HCT116 (cell line): ENCODE measurements at regions not wholly inside any gene's neighbourhood (a gene's known extent, or its start where the extent isn't known, plus 50 kb on each side); places are given as distances from the start of the nearest gene placed in this dataset.

Source experiments
- ATAC-seq: fragments of 200-7000 bp; cut with Tn5 transposase; 2 replicates; pipeline ENCODE4 v1.9.1; 2020; ENCODE audit warnings: mild to moderate bottlenecking, moderate library complexity
- BruUV-seq: library from RNA; stranded (reverse); fragments of 400-500 nt; replicated peaks from 2 replicates; lab custom pipeline; 2021; lab: Mats Ljungman, UMichigan
- CTCF ChIA-PET: fragments of 300-600 bp; sonication (Branson Sonifier 250); formaldehyde crosslinking; loops from one replicate; lab custom pipeline; 2021; ENCODE audit warnings: antibody characterized with exemption; lab: Charles Lee
- POLR2A ChIA-PET: fragments of 300-600, 350-600 bp; sonication (Branson Sonifier 250); formaldehyde crosslinking; loops from one replicate; lab custom pipeline; 2021; ENCODE audit warnings: antibody characterized with exemption; lab: Charles Lee
- RAD21 ChIA-PET, 2 experiments: fragments of 300-600 bp; sonication (Branson Sonifier 250); formaldehyde crosslinking; loops; one replicate each; lab custom pipeline; 2023; ENCODE audit warnings: low total read pairs in 2 of 2; ENCODE audit not compliant: uncharacterized antibody in 2 of 2, unreplicated experiment in 2 of 2, low non-redundant PET in 1 of 2; lab: Charles Lee
- DNase-seq: peaks from one replicate; pipeline ENCODE4 v3.0.0-alpha.2; 2010; ENCODE audit warnings: low read depth, low spot score
- H2AFZ ChIP-seq: fragments of 200-600 bp; shearing (Covaris generic), sonication (generic); 2 replicates; pipeline ENCODE4 v1.6.1; 2017; ENCODE audit warnings: low read depth, mixed run types, mixed read lengths, antibody characterized with exemption, low read length; ENCODE audit not compliant: poor library complexity, severe bottlenecking
- H3K27ac ChIP-seq: 2 replicates; pipeline ENCODE4 v1.5.1; 2012; ENCODE audit warnings: low read depth, low read length
- H3K27me3 ChIP-seq: fragments of 200-600 bp; sonication (generic); 2 replicates; pipeline ENCODE4 v1.6.1; 2016; ENCODE audit warnings: mixed run types, low read length, mixed read lengths; ENCODE audit not compliant: insufficient read depth
- H3K36me3 ChIP-seq, 2 experiments: fragments of 200-500 bp in 1 of 2; fragments of 200-600 bp in 1 of 2; sonication (Bioruptor generic) in 1 of 2; sonication (generic) in 1 of 2; 2 replicates each; pipeline versions ENCODE4 v1.5.1 to v1.6.1; 2014 to 2016; ENCODE audit warnings: low read length in 2 of 2, inconsistent platforms in 1 of 2, mixed read lengths in 1 of 2, mixed run types in 1 of 2; ENCODE audit not compliant: insufficient read depth in 2 of 2, control insufficient read depth in 1 of 2
- H3K4me1 ChIP-seq, 2 experiments: fragments of 200-600 bp in 1 of 2; sonication (generic) in 1 of 2; 2 replicates each; pipeline versions ENCODE4 v1.5.1 to v1.6.1; 2012 to 2017; ENCODE audit warnings: low read length in 2 of 2, inconsistent platforms in 1 of 2, mild to moderate bottlenecking in 1 of 2, mixed read lengths in 1 of 2, mixed run types in 1 of 2, moderate library complexity in 1 of 2; ENCODE audit not compliant: insufficient read depth in 2 of 2, control insufficient read depth in 1 of 2
- H3K4me2 ChIP-seq: fragments of 200-600 bp; sonication (generic); 2 replicates; pipeline ENCODE4 v1.6.1; 2017; ENCODE audit warnings: mixed run types, low read length, mixed read lengths
- H3K4me3 ChIP-seq, 2 experiments: fragments of 200-600 bp in 1 of 2; sonication (generic) in 1 of 2; replicated peaks in 1 of 2; 2 replicates each; pipeline ENCODE4 v1.5.1; 2011 to 2016; ENCODE audit warnings: low read length in 2 of 2, control low read depth in 1 of 2, low read depth in 1 of 2, mild to moderate bottlenecking in 1 of 2, mixed read lengths in 1 of 2, mixed run types in 1 of 2
- H3K79me2 ChIP-seq: fragments of 200-600 bp; sonication (generic); 2 replicates; pipeline ENCODE4 v1.6.1; 2017; ENCODE audit warnings: mild to moderate bottlenecking, mixed run types, low read length, moderate library complexity, mixed read lengths; ENCODE audit not compliant: insufficient read depth
- H3K9ac ChIP-seq: fragments of 200-600 bp; sonication (generic); 2 replicates; pipeline ENCODE4 v1.6.1; 2016; ENCODE audit warnings: low read length, mixed read lengths
- H3K9me2 ChIP-seq: fragments of 200-600 bp; sonication (generic), shearing (Covaris generic); 2 replicates; pipeline ENCODE4 v1.6.1; 2017; ENCODE audit warnings: mixed run types, mild to moderate bottlenecking, moderate library complexity; ENCODE audit not compliant: insufficient read depth
- H3K9me3 ChIP-seq, 2 experiments: fragments of 200-500 bp in 1 of 2; fragments of 200-600 bp in 1 of 2; sonication (Bioruptor generic) in 1 of 2; sonication (generic) in 1 of 2; 2 replicates each; pipeline ENCODE4 v1.6.1; 2014 to 2017; ENCODE audit warnings: low read length in 2 of 2, mixed read lengths in 2 of 2, inconsistent platforms in 1 of 2, low read depth in 1 of 2, mild to moderate bottlenecking in 1 of 2, mixed run types in 1 of 2, moderate library complexity in 1 of 2; ENCODE audit not compliant: control insufficient read depth in 1 of 2, insufficient read depth in 1 of 2
- H4K20me1 ChIP-seq: fragments of 200-600 bp; sonication (generic), shearing (Covaris generic); 2 replicates; pipeline ENCODE4 v1.6.1; 2017; ENCODE audit warnings: mixed run types, mild to moderate bottlenecking, moderate library complexity; ENCODE audit not compliant: insufficient read depth
- CBX3 ChIP-seq: IDR thresholded peaks from 2 replicates; pipeline ENCODE4 v1.6.1; 2012; ENCODE audit warnings: low read depth
- EGR1 ChIP-seq: IDR thresholded peaks from 2 replicates; pipeline ENCODE4 v1.6.1; 2012; ENCODE audit warnings: low read depth
- EZH2phosphoT487 ChIP-seq: fragments of 200-600 bp; IDR thresholded peaks from 2 replicates; pipeline ENCODE4 v1.6.1; 2018; ENCODE audit warnings: antibody characterized with exemption, borderline replicate concordance
- JUND ChIP-seq: IDR thresholded peaks from 2 replicates; pipeline ENCODE4 v1.6.1; 2012
- POLR2A ChIP-seq: IDR thresholded peaks from 2 replicates; pipeline ENCODE4 v1.7.0; 2011; ENCODE audit warnings: borderline replicate concordance; ENCODE audit not compliant: insufficient read depth, insufficient read length; ENCODE audit errors: extremely low read depth
- POLR2AphosphoS5 ChIP-seq: IDR thresholded peaks from 2 replicates; pipeline ENCODE4 v1.6.1; 2011; ENCODE audit warnings: mild to moderate bottlenecking, low read depth, low read length, moderate library complexity
- RAD21 ChIP-seq: IDR thresholded peaks from 2 replicates; pipeline ENCODE4 v1.6.1; 2012; ENCODE audit warnings: low read depth, mild to moderate bottlenecking
- SIN3A ChIP-seq: IDR thresholded peaks from 2 replicates; pipeline ENCODE4 v1.6.1; 2012; ENCODE audit warnings: low read depth
- SP1 ChIP-seq: IDR thresholded peaks from 2 replicates; pipeline ENCODE4 v1.6.1; 2012; ENCODE audit warnings: low read depth
- TCF7L2 ChIP-seq: IDR thresholded peaks from 2 replicates; pipeline ENCODE4 v1.7.0; 2011; ENCODE audit warnings: borderline replicate concordance, inconsistent platforms; ENCODE audit not compliant: insufficient read depth, insufficient read length; ENCODE audit errors: extremely low read depth
- YY1 ChIP-seq: IDR thresholded peaks from 2 replicates; pipeline ENCODE4 v1.6.1; 2011; ENCODE audit warnings: low read length, low read depth, moderate library complexity, mild to moderate bottlenecking; ENCODE audit not compliant: insufficient replicate concordance; ENCODE audit errors: extremely low read depth
- intact Hi-C: fragments of 100-400 bp; cut with micrococcal nuclease; formaldehyde crosslinking; loops from 2 replicates; pipeline ENCODE4 v1.10.0; 2022
- TF ChIP-seq, protein P1 (sequence below): IDR thresholded peaks from 2 replicates; pipeline ENCODE4 v1.6.1; 2012

DNA sequence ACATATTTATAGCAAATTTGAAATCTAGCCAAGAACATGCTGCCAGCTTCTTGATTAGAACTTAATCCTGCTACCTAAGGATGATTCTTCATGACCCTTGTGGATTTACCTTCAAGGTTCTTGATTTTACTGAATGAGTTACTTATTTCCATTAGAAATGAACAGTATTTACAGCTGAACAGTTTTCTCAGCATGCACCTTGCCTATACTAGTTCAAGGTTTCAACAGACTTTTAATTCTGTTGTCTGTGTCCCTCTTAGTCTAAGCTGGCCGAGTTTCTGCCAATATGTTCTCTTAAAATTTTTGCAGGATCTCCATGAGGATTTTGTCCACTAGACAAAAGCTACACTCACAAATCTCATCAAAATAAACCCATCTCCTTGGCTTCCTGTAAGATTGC is 188.8 kb upstream of the ST8SIA4 start:
- RAD21 ChIA-PET = no interaction called here
- H3K79me2 ChIP-seq = no peaks in the 10 kb centered on the region
- DNase-seq (no peak), ATAC-seq (no peak)
- no peak for TF ChIP-seq TCF7L2
- H3K9me3 ChIP-seq = no peaks in the 10 kb centered on the region
- no peaks in the 10 kb centered on the region for H3K9me2 ChIP-seq
- H3K27me3 ChIP-seq = no peaks in the 10 kb centered on the region
- no peak overlapping the region for H3K27ac ChIP-seq
- no peaks in the 10 kb centered on the region for H3K36me3 ChIP-seq
- no peak overlapping the region for H3K9ac ChIP-seq
- CTCF ChIA-PET = no interaction called here
- H3K4me3 ChIP-seq = no peak overlapping the region
- POLR2A ChIA-PET = no interaction called here
- BruUV-seq = no TSS peak
- H3K4me2 ChIP-seq = peak overlapping the region; percentile 58
- peaks cover 2 to 13% of the 10 kb centered on the region in 2 experiments; a peak in 3 of 4 replicates for H3K4me1 ChIP-seq
- H2AFZ ChIP-seq = peak overlapping the region; percentile 70
- intact Hi-C loops = no loop called here
- no peaks in the 10 kb centered on the region for H4K20me1 ChIP-seq

DNA sequence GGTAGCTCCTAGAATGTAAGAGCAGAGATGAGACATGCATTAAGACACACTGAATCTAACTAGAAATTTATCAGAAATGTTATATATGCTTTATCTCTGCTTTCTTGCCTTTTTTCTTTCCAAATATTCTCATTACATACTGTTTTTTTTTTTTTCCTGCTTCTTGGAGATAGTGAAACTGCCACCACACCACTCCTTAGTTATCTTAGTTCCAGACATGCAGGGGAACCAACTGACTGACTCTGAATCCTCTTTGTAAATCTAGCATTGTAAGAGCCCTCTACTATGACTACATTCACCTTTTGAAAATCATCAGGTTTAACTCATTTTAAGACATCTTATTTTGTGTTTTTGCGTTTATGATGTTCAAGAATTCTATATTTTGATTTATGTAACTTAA is 181.3 kb upstream of the ST8SIA4 start:
- Histone ChIP-seq H3K4me3 (no peak overlapping the region), H3K27me3 (no peaks in the 10 kb centered on the region), H3K27ac (no peak overlapping the region), H4K20me1 (no peaks in the 10 kb centered on the region), H3K79me2 (no peaks in the 10 kb centered on the region), H3K9me2 (no peaks in the 10 kb centered on the region), H3K4me2 (no peak overlapping the region), H2AFZ (no peak overlapping the region), H3K4me1 (no peaks in the 10 kb centered on the region), H3K9me3 (no peaks in the 10 kb centered on the region), H3K36me3 (no peaks in the 10 kb centered on the region), H3K9ac (no peak overlapping the region)
- intact Hi-C loops = no loop called here
- ChIA-PET CTCF (no interaction called here), RAD21 (no interaction called here), POLR2A (no interaction called here)
- BruUV-seq = no TSS peak
- no peak for TF ChIP-seq EZH2phosphoT487
- TF ChIP-seq TCF7L2 = no peak
- TF ChIP-seq, protein P1, sequence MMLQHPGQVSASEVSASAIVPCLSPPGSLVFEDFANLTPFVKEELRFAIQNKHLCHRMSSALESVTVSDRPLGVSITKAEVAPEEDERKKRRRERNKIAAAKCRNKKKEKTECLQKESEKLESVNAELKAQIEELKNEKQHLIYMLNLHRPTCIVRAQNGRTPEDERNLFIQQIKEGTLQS = no peak
- TF ChIP-seq JUND = no peak
- TF ChIP-seq EGR1 = no peak
- TF ChIP-seq SP1 = no peak
- TF ChIP-seq YY1 = no peak
- TF ChIP-seq POLR2AphosphoS5 = no peak
- TF ChIP-seq RAD21 = no peak
- TF ChIP-seq CBX3 = no peak
- TF ChIP-seq SIN3A = no peak
- TF ChIP-seq POLR2A = no peak
- DNase-seq (no peak), ATAC-seq (no peak)
